SK-N-SH treated with all-trans-retinoic acid at 6 μM for 48 hours (cell line): ENCODE measurements at regions not wholly inside any gene's neighbourhood (a gene's known extent, or its start where the extent isn't known, plus 50 kb on each side); places are given as distances from the start of the nearest gene placed in this dataset.
A peak's percentile ranks its signal among the peaks of the same experiment; 100 is the strongest.

Experiments used
- ATAC-seq: fragments of 200-7000 bp; cut with Tn5 transposase; 3 replicates; pipeline ENCODE4 v1.9.1; 2020; ENCODE audit warnings: mild to moderate bottlenecking, moderate library complexity
- ARNTL ChIP-seq: fragments of 450-650 bp; formaldehyde crosslinking; IDR thresholded peaks from 2 replicates; pipeline ENCODE4 v1.5.0; 2020; ENCODE audit warnings: low read depth, mild to moderate bottlenecking, moderate library complexity, borderline replicate concordance
- BACH2 ChIP-seq: fragments of 250-450 bp; sonication (Bioruptor Pico); IDR thresholded peaks from 2 replicates; pipeline ENCODE4 v1.9.0; 2021; ENCODE audit warnings: mild to moderate bottlenecking, borderline replicate concordance
- CSDC2 ChIP-seq: fragments of 250-450 bp; sonication (Bioruptor Pico); IDR thresholded peaks from 2 replicates; pipeline ENCODE4 v1.5.0; 2020; ENCODE audit warnings: mild to moderate bottlenecking, moderate library complexity
- GLIS3 ChIP-seq: fragments of 250-450 bp; sonication (Bioruptor Pico); IDR thresholded peaks from 2 replicates; pipeline ENCODE4 v1.5.0; 2020; ENCODE audit warnings: mild to moderate bottlenecking, moderate library complexity
- ISL1 ChIP-seq: fragments of 250-450 bp; sonication (Bioruptor Pico); IDR thresholded peaks from 2 replicates; pipeline ENCODE4 v2.1.2; 2022; ENCODE audit warnings: mild to moderate bottlenecking, moderate library complexity
- POU6F1 ChIP-seq: fragments of 250-450 bp; sonication (Bioruptor Pico); IDR thresholded peaks from 2 replicates; pipeline ENCODE4 v1.8.0; 2021; ENCODE audit warnings: low read depth, mild to moderate bottlenecking, moderate library complexity, borderline replicate concordance
- PPARA ChIP-seq: fragments of 250-450 bp; sonication (Bioruptor Pico); IDR thresholded peaks from 2 replicates; pipeline ENCODE4 v1.5.0; 2020; ENCODE audit warnings: mild to moderate bottlenecking, borderline replicate concordance
- RARB ChIP-seq: fragments of 250-450 bp; sonication (Bioruptor Pico); IDR thresholded peaks from 2 replicates; pipeline ENCODE4 v1.8.0; 2021; ENCODE audit warnings: mild to moderate bottlenecking, moderate library complexity
- SNAI2 ChIP-seq: fragments of 250-450 bp; sonication (Bioruptor Pico); IDR thresholded peaks from 2 replicates; pipeline ENCODE4 v1.5.0; 2020; ENCODE audit warnings: mild to moderate bottlenecking, moderate library complexity
- TCF4 ChIP-seq: fragments of 250-450 bp; sonication (Bioruptor Pico); IDR thresholded peaks from 2 replicates; pipeline ENCODE4 v1.8.0; 2021; ENCODE audit warnings: mild to moderate bottlenecking, moderate library complexity, borderline replicate concordance
- TOX ChIP-seq: fragments of 250-450 bp; sonication (Bioruptor Pico); IDR thresholded peaks from 2 replicates; pipeline ENCODE4 v1.8.0; 2021; ENCODE audit warnings: mild to moderate bottlenecking, moderate library complexity, borderline replicate concordance
- ZFP3 ChIP-seq: fragments of 250-450 bp; sonication (Bioruptor Pico); IDR thresholded peaks from 2 replicates; pipeline ENCODE4 v1.5.0; 2020; ENCODE audit warnings: mild to moderate bottlenecking, moderate library complexity
- ZFP30 ChIP-seq: fragments of 450-650 bp; formaldehyde crosslinking; IDR thresholded peaks from 2 replicates; pipeline ENCODE4 v1.5.0; 2022; ENCODE audit warnings: mild to moderate bottlenecking, moderate library complexity
- ZNF70 ChIP-seq: fragments of 450-650 bp; formaldehyde crosslinking; IDR thresholded peaks from 2 replicates; pipeline ENCODE4 v1.5.0; 2020; ENCODE audit warnings: mild to moderate bottlenecking, moderate library complexity
- ZNF8 ChIP-seq: fragments of 450-650 bp; formaldehyde crosslinking; IDR thresholded peaks from 2 replicates; pipeline ENCODE4 v1.5.0; 2020; ENCODE audit warnings: mild to moderate bottlenecking, moderate library complexity
- TF ChIP-seq, protein P1 (sequence below): fragments of 250-450 bp; sonication (Bioruptor Pico); IDR thresholded peaks from 2 replicates; pipeline ENCODE4 v1.5.1; 2021; ENCODE audit warnings: mild to moderate bottlenecking, moderate library complexity
- TF ChIP-seq, protein P2 (sequence below): fragments of 250-450 bp; sonication (Bioruptor Pico); IDR thresholded peaks from 2 replicates; pipeline ENCODE4 v1.5.1; 2020; ENCODE audit warnings: low read depth, mild to moderate bottlenecking, moderate library complexity
- TF ChIP-seq, protein P3 (sequence below): fragments of 250-450 bp; sonication (Bioruptor Pico); IDR thresholded peaks from 2 replicates; pipeline ENCODE4 v1.8.0; 2020; ENCODE audit warnings: mild to moderate bottlenecking, moderate library complexity, borderline replicate concordance

DNA sequence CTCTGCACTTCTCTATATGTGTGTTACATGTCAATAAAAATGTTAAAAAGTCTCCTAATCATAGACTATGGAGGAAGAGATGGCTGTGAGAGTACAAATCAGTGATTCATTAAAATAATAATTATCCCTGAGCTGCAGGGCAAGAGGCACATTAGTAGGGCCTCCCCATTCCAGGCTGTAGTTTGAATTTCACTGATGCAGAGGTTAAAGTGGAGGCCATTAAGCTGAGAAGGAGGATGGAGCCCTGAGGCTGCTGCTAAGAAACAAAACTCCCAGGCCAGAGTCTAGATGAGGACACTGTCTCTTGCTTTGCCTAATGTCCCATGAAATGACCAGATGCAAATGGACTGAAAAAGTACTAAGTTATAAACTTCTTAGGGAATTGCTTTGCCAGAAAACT is 89.1 kb upstream of the WDR26 start (continued):
- TF ChIP-seq, protein P1, sequence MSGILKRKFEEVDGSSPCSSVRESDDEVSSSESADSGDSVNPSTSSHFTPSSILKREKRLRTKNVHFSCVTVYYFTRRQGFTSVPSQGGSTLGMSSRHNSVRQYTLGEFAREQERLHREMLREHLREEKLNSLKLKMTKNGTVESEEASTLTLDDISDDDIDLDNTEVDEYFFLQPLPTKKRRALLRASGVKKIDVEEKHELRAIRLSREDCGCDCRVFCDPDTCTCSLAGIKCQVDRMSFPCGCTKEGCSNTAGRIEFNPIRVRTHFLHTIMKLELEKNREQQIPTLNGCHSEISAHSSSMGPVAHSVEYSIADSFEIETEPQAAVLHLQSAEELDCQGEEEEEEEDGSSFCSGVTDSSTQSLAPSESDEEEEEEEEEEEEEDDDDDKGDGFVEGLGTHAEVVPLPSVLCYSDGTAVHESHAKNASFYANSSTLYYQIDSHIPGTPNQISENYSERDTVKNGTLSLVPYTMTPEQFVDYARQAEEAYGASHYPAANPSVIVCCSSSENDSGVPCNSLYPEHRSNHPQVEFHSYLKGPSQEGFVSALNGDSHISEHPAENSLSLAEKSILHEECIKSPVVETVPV (CRISPR knock-in tag): no peak

DNA sequence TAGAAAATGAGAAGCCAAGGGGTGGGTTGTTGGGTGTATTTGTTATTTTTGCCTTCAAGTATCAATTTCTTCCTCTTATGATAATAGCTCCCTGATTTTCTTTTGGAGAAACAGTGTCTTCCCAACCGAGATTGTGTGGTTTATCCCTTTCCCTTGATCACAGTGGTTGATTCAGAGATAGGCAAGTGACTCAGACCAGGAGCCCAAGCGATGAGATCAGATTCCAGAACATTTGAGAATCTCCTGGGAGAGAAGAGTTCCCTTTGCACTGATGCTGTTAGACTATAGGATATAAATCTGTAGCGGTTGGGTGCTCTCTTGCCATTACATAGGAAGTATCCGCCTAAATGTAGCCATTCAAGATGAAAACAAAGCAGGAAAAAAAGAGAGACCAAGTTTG is 90.1 kb upstream of the WDR26 start:
- no peak for TF ChIP-seq ARNTL (CRISPR knock-in tag)
- TF ChIP-seq CSDC2 (CRISPR knock-in tag): no peak
- TF ChIP-seq, protein P1 (CRISPR knock-in tag): no peak
- TF ChIP-seq TOX (CRISPR knock-in tag): no peak
- no peak for TF ChIP-seq BACH2 (CRISPR knock-in tag)
- no peak for TF ChIP-seq PPARA (CRISPR knock-in tag)
- TF ChIP-seq RARB (CRISPR knock-in tag): no peak
- no peak for TF ChIP-seq ZNF8 (CRISPR knock-in tag)
- TF ChIP-seq ZFP30 (CRISPR knock-in tag): no peak
- no peak for TF ChIP-seq ZNF70 (CRISPR knock-in tag)
- TF ChIP-seq, protein P2, sequence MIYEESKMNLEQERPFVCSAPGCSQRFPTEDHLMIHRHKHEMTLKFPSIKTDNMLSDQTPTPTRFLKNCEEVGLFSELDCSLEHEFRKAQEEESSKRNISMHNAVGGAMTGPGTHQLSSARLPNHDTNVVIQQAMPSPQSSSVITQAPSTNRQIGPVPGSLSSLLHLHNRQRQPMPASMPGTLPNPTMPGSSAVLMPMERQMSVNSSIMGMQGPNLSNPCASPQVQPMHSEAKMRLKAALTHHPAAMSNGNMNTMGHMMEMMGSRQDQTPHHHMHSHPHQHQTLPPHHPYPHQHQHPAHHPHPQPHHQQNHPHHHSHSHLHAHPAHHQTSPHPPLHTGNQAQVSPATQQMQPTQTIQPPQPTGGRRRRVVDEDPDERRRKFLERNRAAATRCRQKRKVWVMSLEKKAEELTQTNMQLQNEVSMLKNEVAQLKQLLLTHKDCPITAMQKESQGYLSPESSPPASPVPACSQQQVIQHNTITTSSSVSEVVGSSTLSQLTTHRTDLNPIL (CRISPR knock-in tag): no peak
- no peak for TF ChIP-seq ZFP3 (CRISPR knock-in tag)
- TF ChIP-seq GLIS3 (CRISPR knock-in tag): no peak
- TF ChIP-seq POU6F1 (CRISPR knock-in tag): no peak

GRCh38 chr1:224525411-224526040 is 90.6 kb upstream of the CNIH3 start:
- no peak for ATAC-seq
- no peak for TF ChIP-seq RARB (CRISPR knock-in tag)
- no peak for TF ChIP-seq PPARA (CRISPR knock-in tag)
- TF ChIP-seq GLIS3 (CRISPR knock-in tag): no peak
- TF ChIP-seq, protein P3, sequence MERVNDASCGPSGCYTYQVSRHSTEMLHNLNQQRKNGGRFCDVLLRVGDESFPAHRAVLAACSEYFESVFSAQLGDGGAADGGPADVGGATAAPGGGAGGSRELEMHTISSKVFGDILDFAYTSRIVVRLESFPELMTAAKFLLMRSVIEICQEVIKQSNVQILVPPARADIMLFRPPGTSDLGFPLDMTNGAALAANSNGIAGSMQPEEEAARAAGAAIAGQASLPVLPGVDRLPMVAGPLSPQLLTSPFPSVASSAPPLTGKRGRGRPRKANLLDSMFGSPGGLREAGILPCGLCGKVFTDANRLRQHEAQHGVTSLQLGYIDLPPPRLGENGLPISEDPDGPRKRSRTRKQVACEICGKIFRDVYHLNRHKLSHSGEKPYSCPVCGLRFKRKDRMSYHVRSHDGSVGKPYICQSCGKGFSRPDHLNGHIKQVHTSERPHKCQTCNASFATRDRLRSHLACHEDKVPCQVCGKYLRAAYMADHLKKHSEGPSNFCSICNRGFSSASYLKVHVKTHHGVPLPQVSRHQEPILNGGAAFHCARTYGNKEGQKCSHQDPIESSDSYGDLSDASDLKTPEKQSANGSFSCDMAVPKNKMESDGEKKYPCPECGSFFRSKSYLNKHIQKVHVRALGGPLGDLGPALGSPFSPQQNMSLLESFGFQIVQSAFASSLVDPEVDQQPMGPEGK: no peak
- TF ChIP-seq TOX (CRISPR knock-in tag): no peak
- no peak for TF ChIP-seq ARNTL (CRISPR knock-in tag)
- no peak for TF ChIP-seq CSDC2 (CRISPR knock-in tag)
- no peak for TF ChIP-seq ZNF8 (CRISPR knock-in tag)
- TF ChIP-seq TCF4 (CRISPR knock-in tag): no peak
- no peak for TF ChIP-seq POU6F1 (CRISPR knock-in tag)
- TF ChIP-seq, protein P1 (CRISPR knock-in tag): no peak
- no peak for TF ChIP-seq ZFP3 (CRISPR knock-in tag)
- TF ChIP-seq BACH2 (CRISPR knock-in tag): no peak
- TF ChIP-seq, protein P2 (CRISPR knock-in tag): no peak
- no peak for TF ChIP-seq SNAI2 (CRISPR knock-in tag)
- TF ChIP-seq ZNF70 (CRISPR knock-in tag): no peak
- TF ChIP-seq ZFP30 (CRISPR knock-in tag): no peak
- no peak for TF ChIP-seq ISL1 (CRISPR knock-in tag)

More for the DNA sequence above, 90.1 kb upstream of the WDR26 start:
- peak; percentile 74 for ATAC-seq
